ENCODE measurements at regions not wholly inside any gene's neighbourhood (a gene's known extent, or its start where the extent isn't known, plus 50 kb on each side); places are given as distances from the start of the nearest gene placed in this dataset.

DNA sequence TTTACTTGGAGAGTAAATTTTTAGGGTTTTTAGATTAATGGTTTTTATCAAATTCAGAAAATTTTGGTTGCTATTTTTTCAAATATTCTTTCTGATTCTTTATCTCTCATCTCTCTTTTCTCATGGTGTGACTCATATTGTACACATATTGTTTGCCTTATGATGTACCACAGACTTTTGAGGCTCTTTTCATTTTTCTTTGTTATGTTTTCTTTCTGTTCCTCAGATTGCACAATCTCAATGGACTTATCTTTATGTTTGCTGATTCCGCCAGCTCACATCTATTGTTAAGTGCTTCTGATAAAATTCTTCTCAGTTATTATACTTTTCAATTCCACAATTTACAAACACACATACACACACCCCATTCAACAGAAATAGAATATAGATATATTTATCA, 168.2 kb upstream of the IGFBP3 start:
- Histone ChIP-seq H3K4me3 (no peak overlapping the region), H3K9ac (ENCODE audit: control insufficient read depth, insufficient read depth, low read length) (no peak overlapping the region), H4K20me1 (ENCODE audit: control insufficient read depth, insufficient read depth) (no peaks in the 10 kb centered on the region), H3K4me2 (ENCODE audit: control insufficient read depth, insufficient read depth) (no peak overlapping the region), H3K9me3 (replicated peaks; ENCODE audit: control insufficient read depth, insufficient read depth, low read length) (no peaks in the 10 kb centered on the region), H3K27me3 (replicated peaks in 1 of 2; ENCODE audit: control insufficient read depth in 2 of 2, insufficient read depth in 2 of 2, low read length in 1 of 2) (no peaks in the 10 kb centered on the region), H2AFZ (ENCODE audit: control insufficient read depth, low read depth, low read length) (no peak overlapping the region), H3K36me3 (ENCODE audit: control insufficient read depth in 2 of 2, insufficient read depth in 2 of 2, low read length in 1 of 2) (no peaks in the 10 kb centered on the region), H3K79me2 (ENCODE audit: control insufficient read depth, insufficient read depth, low read length) (no peaks in the 10 kb centered on the region), H3K27ac (ENCODE audit: control insufficient read depth, insufficient read depth) (no peak overlapping the region), H3K4me1 (ENCODE audit: control insufficient read depth, insufficient read depth, low read length) (no peaks in the 10 kb centered on the region)
- intact Hi-C loops (cut with micrococcal nuclease; ENCODE audit: unreplicated experiment) (no loop called here), in situ Hi-C loops (cut with MboI) (no loop called here)
- DNase-seq (ENCODE audit: low read depth, low spot score) (no peak), FAIRE-seq (no peak), ATAC-seq (no peak)
- ChIA-PET RAD21 (ENCODE audit: unreplicated experiment) (no interaction called here), POLR2A (no interaction called here), SMC1A (ENCODE audit: uncharacterized antibody, unreplicated experiment) (interaction anchor here (1.4 to 1.5 kb wide), 2 partner anchors 10 to 167 kb away, joined by 4 to 5 read pairs; no protein-coding TSS in a partner anchor), CTCF (no interaction called here)
- TF ChIP-seq SUPT20H (IDR thresholded peaks at IDR 0.05; ENCODE audit: borderline replicate concordance, control insufficient read depth, low read depth, low read length) (no peak), KDM1A (IDR thresholded peaks at IDR 0.05; ENCODE audit: borderline replicate concordance) (no peak), SRF (IDR thresholded peaks at IDR 0.05; ENCODE audit: low read depth in 2 of 2, low read length in 2 of 2) (no peak), NR2F1 (conservative IDR thresholded peaks at IDR 0.05) (no peak), YBX1 (IDR thresholded peaks at IDR 0.05) (no peak), ZZZ3 (IDR thresholded peaks at IDR 0.05; ENCODE audit: control insufficient read depth, insufficient read length, low read depth) (no peak), SREBF1 (IDR thresholded peaks at IDR 0.05; ENCODE audit: low read length) (no peak), HDAC2 (IDR thresholded peaks at IDR 0.05) (no peak), ZSCAN29 (IDR thresholded peaks at IDR 0.05) (no peak), TARDBP (IDR thresholded peaks at IDR 0.05; ENCODE audit: borderline replicate concordance) (no peak), MYC (IDR thresholded peaks at IDR 0.05; ENCODE audit: insufficient read depth, insufficient read length, insufficient replicate concordance, low read length, severe bottlenecking) (no peak), POU2F2 (IDR thresholded peaks at IDR 0.05; ENCODE audit: borderline replicate concordance, low read depth, low read length) (no peak), ATF7 (IDR thresholded peaks at IDR 0.05; ENCODE audit: low read depth) (no peak)
- TF ChIP-seq, protein P1, sequence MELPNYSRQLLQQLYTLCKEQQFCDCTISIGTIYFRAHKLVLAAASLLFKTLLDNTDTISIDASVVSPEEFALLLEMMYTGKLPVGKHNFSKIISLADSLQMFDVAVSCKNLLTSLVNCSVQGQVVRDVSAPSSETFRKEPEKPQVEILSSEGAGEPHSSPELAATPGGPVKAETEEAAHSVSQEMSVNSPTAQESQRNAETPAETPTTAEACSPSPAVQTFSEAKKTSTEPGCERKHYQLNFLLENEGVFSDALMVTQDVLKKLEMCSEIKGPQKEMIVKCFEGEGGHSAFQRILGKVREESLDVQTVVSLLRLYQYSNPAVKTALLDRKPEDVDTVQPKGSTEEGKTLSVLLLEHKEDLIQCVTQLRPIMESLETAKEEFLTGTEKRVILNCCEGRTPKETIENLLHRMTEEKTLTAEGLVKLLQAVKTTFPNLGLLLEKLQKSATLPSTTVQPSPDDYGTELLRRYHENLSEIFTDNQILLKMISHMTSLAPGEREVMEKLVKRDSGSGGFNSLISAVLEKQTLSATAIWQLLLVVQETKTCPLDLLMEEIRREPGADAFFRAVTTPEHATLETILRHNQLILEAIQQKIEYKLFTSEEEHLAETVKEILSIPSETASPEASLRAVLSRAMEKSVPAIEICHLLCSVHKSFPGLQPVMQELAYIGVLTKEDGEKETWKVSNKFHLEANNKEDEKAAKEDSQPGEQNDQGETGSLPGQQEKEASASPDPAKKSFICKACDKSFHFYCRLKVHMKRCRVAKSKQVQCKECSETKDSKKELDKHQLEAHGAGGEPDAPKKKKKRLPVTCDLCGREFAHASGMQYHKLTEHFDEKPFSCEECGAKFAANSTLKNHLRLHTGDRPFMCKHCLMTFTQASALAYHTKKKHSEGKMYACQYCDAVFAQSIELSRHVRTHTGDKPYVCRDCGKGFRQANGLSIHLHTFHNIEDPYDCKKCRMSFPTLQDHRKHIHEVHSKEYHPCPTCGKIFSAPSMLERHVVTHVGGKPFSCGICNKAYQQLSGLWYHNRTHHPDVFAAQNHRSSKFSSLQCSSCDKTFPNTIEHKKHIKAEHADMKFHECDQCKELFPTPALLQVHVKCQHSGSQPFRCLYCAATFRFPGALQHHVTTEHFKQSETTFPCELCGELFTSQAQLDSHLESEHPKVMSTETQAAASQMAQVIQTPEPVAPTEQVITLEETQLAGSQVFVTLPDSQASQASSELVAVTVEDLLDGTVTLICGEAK (IDR thresholded peaks at IDR 0.05; ENCODE audit: borderline replicate concordance) = no peak
- TF ChIP-seq, protein P2, sequence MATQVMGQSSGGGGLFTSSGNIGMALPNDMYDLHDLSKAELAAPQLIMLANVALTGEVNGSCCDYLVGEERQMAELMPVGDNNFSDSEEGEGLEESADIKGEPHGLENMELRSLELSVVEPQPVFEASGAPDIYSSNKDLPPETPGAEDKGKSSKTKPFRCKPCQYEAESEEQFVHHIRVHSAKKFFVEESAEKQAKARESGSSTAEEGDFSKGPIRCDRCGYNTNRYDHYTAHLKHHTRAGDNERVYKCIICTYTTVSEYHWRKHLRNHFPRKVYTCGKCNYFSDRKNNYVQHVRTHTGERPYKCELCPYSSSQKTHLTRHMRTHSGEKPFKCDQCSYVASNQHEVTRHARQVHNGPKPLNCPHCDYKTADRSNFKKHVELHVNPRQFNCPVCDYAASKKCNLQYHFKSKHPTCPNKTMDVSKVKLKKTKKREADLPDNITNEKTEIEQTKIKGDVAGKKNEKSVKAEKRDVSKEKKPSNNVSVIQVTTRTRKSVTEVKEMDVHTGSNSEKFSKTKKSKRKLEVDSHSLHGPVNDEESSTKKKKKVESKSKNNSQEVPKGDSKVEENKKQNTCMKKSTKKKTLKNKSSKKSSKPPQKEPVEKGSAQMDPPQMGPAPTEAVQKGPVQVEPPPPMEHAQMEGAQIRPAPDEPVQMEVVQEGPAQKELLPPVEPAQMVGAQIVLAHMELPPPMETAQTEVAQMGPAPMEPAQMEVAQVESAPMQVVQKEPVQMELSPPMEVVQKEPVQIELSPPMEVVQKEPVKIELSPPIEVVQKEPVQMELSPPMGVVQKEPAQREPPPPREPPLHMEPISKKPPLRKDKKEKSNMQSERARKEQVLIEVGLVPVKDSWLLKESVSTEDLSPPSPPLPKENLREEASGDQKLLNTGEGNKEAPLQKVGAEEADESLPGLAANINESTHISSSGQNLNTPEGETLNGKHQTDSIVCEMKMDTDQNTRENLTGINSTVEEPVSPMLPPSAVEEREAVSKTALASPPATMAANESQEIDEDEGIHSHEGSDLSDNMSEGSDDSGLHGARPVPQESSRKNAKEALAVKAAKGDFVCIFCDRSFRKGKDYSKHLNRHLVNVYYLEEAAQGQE (IDR thresholded peaks at IDR 0.05; ENCODE audit: low read depth, low read length) = no peak
- BruUV-seq (replicated peaks) = no TSS peak
- WGBS (ENCODE audit: insufficient coverage, insufficient replicate concordance, low lambda C conversion rate, missing lambda C conversion rate) = 80% methylated on average over 1 of the region's 1 CpG
